ENCODE measurements at regions not wholly inside any gene's neighbourhood (a gene's known extent, or its start where the extent isn't known, plus 50 kb on each side); places are given as distances from the start of the nearest gene placed in this dataset.

- no peaks in the 10 kb centered on the region for H3K36me3 ChIP-seq (ENCODE audit: control insufficient read depth in 2 of 2, insufficient read depth in 2 of 2, low read length in 2 of 2)
- H3K9me3 ChIP-seq (ENCODE audit: control insufficient read depth in 2 of 2, low read length in 2 of 2): no peaks in the 10 kb centered on the region
- H3K4me3 ChIP-seq (ENCODE audit: low read length in 2 of 2): no peak overlapping the region
- H3K4me1 ChIP-seq (ENCODE audit: control insufficient read depth, insufficient read depth, low read length): no peaks in the 10 kb centered on the region
- H3K9ac ChIP-seq (ENCODE audit: low read length in 2 of 2): no peak overlapping the region
- H3K27ac ChIP-seq (ENCODE audit: low read length): no peak overlapping the region
- peaks cover 29 to 34% of the 10 kb centered on the region in 2 donors for H3K27me3 ChIP-seq (ENCODE audit: control insufficient read depth in 1 of 2, insufficient read depth in 2 of 2, low read length in 2 of 2)
Measured at GRCh38 chr1:47564570-47564969, 126.7 kb downstream of the FOXD2 start.

- H3K9ac ChIP-seq (ENCODE audit: low read length in 2 of 2): no peak overlapping the region
- no peak overlapping the region for H3K4me3 ChIP-seq (ENCODE audit: low read length in 2 of 2)
- H3K9me3 ChIP-seq (ENCODE audit: control insufficient read depth in 2 of 2, low read length in 2 of 2): no peaks in the 10 kb centered on the region
- H3K36me3 ChIP-seq (ENCODE audit: control insufficient read depth in 2 of 2, insufficient read depth in 2 of 2, low read length in 2 of 2): no peaks in the 10 kb centered on the region
- peaks cover 25 to 32% of the 10 kb centered on the region in 2 donors for H3K27me3 ChIP-seq (ENCODE audit: control insufficient read depth in 1 of 2, insufficient read depth in 2 of 2, low read length in 2 of 2)
- H3K27ac ChIP-seq (ENCODE audit: low read length): no peak overlapping the region
- H3K4me1 ChIP-seq (ENCODE audit: control insufficient read depth, insufficient read depth, low read length): no peaks in the 10 kb centered on the region
Measured at GRCh38 chr1:47565092-47565491, 127.2 kb downstream of the FOXD2 start.

- Histone ChIP-seq H3K36me3 (ENCODE audit: control insufficient read depth in 2 of 2, insufficient read depth in 2 of 2, low read length in 2 of 2) (no peaks in the 10 kb centered on the region), H3K9ac (ENCODE audit: low read length in 2 of 2) (no peak overlapping the region), H3K4me1 (ENCODE audit: control insufficient read depth, insufficient read depth, low read length) (no peaks in the 10 kb centered on the region), H3K27ac (ENCODE audit: low read length) (no peak overlapping the region), H3K4me3 (ENCODE audit: low read length in 2 of 2) (no peak overlapping the region), H3K27me3 (ENCODE audit: control insufficient read depth in 1 of 2, insufficient read depth in 2 of 2, low read length in 2 of 2) (peaks cover 19 to 30% of the 10 kb centered on the region in 2 donors), H3K9me3 (ENCODE audit: control insufficient read depth in 2 of 2, low read length in 2 of 2) (no peaks in the 10 kb centered on the region)
Measured at GRCh38 chr1:47565676-47566075, 127.8 kb downstream of the FOXD2 start.

- Histone ChIP-seq H3K36me3 (ENCODE audit: control insufficient read depth in 2 of 2, insufficient read depth in 2 of 2, low read length in 2 of 2) (no peaks in the 10 kb centered on the region), H3K4me3 (ENCODE audit: low read length in 2 of 2) (no peak overlapping the region), H3K4me1 (ENCODE audit: control insufficient read depth, insufficient read depth, low read length) (no peaks in the 10 kb centered on the region), H3K27me3 (ENCODE audit: control insufficient read depth in 1 of 2, insufficient read depth in 2 of 2, low read length in 2 of 2) (peaks cover 14 to 21% of the 10 kb centered on the region in 2 donors), H3K9ac (ENCODE audit: low read length in 2 of 2) (no peak overlapping the region), H3K9me3 (ENCODE audit: control insufficient read depth in 2 of 2, low read length in 2 of 2) (no peaks in the 10 kb centered on the region), H3K27ac (ENCODE audit: low read length) (no peak overlapping the region)
Measured at GRCh38 chr1:47568763-47569162, 130.9 kb downstream of the FOXD2 start.

- no peaks in the 10 kb centered on the region for H3K4me1 ChIP-seq (ENCODE audit: control insufficient read depth, insufficient read depth, low read length)
- no peak overlapping the region for H3K9ac ChIP-seq (ENCODE audit: low read length in 2 of 2)
- H3K36me3 ChIP-seq (ENCODE audit: control insufficient read depth in 2 of 2, insufficient read depth in 2 of 2, low read length in 2 of 2): no peaks in the 10 kb centered on the region
- peaks cover 14 to 21% of the 10 kb centered on the region in 2 donors for H3K27me3 ChIP-seq (ENCODE audit: control insufficient read depth in 1 of 2, insufficient read depth in 2 of 2, low read length in 2 of 2)
- H3K9me3 ChIP-seq (ENCODE audit: control insufficient read depth in 2 of 2, low read length in 2 of 2): no peaks in the 10 kb centered on the region
- H3K27ac ChIP-seq (ENCODE audit: low read length): no peak overlapping the region
- H3K4me3 ChIP-seq (ENCODE audit: low read length in 2 of 2): no peak overlapping the region
Measured at GRCh38 chr1:47569261-47569660, 131.4 kb downstream of the FOXD2 start.

GRCh38 chr1:47569681-47570470 lies 132.0 kb downstream of the FOXD2 start:
- Histone ChIP-seq H3K9ac (ENCODE audit: low read length in 2 of 2) (no peak overlapping the region), H3K27ac (ENCODE audit: low read length) (no peak overlapping the region), H3K9me3 (ENCODE audit: control insufficient read depth in 2 of 2, low read length in 2 of 2) (no peaks in the 10 kb centered on the region), H3K36me3 (ENCODE audit: control insufficient read depth in 2 of 2, insufficient read depth in 2 of 2, low read length in 2 of 2) (no peaks in the 10 kb centered on the region), H3K4me1 (ENCODE audit: control insufficient read depth, insufficient read depth, low read length) (no peaks in the 10 kb centered on the region), H3K27me3 (ENCODE audit: control insufficient read depth in 1 of 2, insufficient read depth in 2 of 2, low read length in 2 of 2) (peaks cover 14 to 24% of the 10 kb centered on the region in 2 donors), H3K4me3 (ENCODE audit: low read length in 2 of 2) (no peak overlapping the region)

GRCh38 chr1:47571161-47571560 lies 133.3 kb downstream of the FOXD2 start:
- Histone ChIP-seq H3K9ac (ENCODE audit: low read length in 2 of 2) (no peak overlapping the region), H3K4me1 (ENCODE audit: control insufficient read depth, insufficient read depth, low read length) (no peaks in the 10 kb centered on the region), H3K27ac (ENCODE audit: low read length) (no peak overlapping the region), H3K4me3 (ENCODE audit: low read length in 2 of 2) (no peak overlapping the region), H3K27me3 (ENCODE audit: control insufficient read depth in 1 of 2, insufficient read depth in 2 of 2, low read length in 2 of 2) (peaks cover 14 to 35% of the 10 kb centered on the region in 2 donors), H3K36me3 (ENCODE audit: control insufficient read depth in 2 of 2, insufficient read depth in 2 of 2, low read length in 2 of 2) (no peaks in the 10 kb centered on the region), H3K9me3 (ENCODE audit: control insufficient read depth in 2 of 2, low read length in 2 of 2) (no peaks in the 10 kb centered on the region)

- Histone ChIP-seq H3K9me3 (ENCODE audit: control insufficient read depth in 2 of 2, low read length in 2 of 2) (no peaks in the 10 kb centered on the region), H3K36me3 (ENCODE audit: control insufficient read depth in 2 of 2, insufficient read depth in 2 of 2, low read length in 2 of 2) (no peaks in the 10 kb centered on the region), H3K9ac (ENCODE audit: low read length in 2 of 2) (no peak overlapping the region), H3K27ac (ENCODE audit: low read length) (no peak overlapping the region), H3K27me3 (ENCODE audit: control insufficient read depth in 1 of 2, insufficient read depth in 2 of 2, low read length in 2 of 2) (peaks cover 14 to 34% of the 10 kb centered on the region in 2 donors), H3K4me1 (ENCODE audit: control insufficient read depth, insufficient read depth, low read length) (no peaks in the 10 kb centered on the region), H3K4me3 (ENCODE audit: low read length in 2 of 2) (no peak overlapping the region)
Measured at GRCh38 chr1:47571952-47572351, 134.1 kb downstream of the FOXD2 start.

GRCh38 chr1:47572731-47573430 lies 135.0 kb downstream of the FOXD2 start:
- Histone ChIP-seq H3K27me3 (ENCODE audit: control insufficient read depth in 1 of 2, insufficient read depth in 2 of 2, low read length in 2 of 2) (peaks cover 18 to 36% of the 10 kb centered on the region in 2 donors), H3K4me3 (ENCODE audit: low read length in 2 of 2) (no peak overlapping the region), H3K9me3 (ENCODE audit: control insufficient read depth in 2 of 2, low read length in 2 of 2) (no peaks in the 10 kb centered on the region), H3K27ac (ENCODE audit: low read length) (no peak overlapping the region), H3K4me1 (ENCODE audit: control insufficient read depth, insufficient read depth, low read length) (peaks cover 4% of the 10 kb centered on the region), H3K9ac (ENCODE audit: low read length in 2 of 2) (no peak overlapping the region), H3K36me3 (ENCODE audit: control insufficient read depth in 2 of 2, insufficient read depth in 2 of 2, low read length in 2 of 2) (no peaks in the 10 kb centered on the region)

GRCh38 chr1:47574451-47575165 lies 136.8 kb downstream of the FOXD2 start:
- H3K27me3 ChIP-seq (ENCODE audit: control insufficient read depth in 1 of 2, insufficient read depth in 2 of 2, low read length in 2 of 2): peaks cover 30 to 40% of the 10 kb centered on the region in 2 donors
- H3K27ac ChIP-seq (ENCODE audit: low read length): no peak overlapping the region
- H3K4me3 ChIP-seq (ENCODE audit: low read length in 2 of 2): no peak overlapping the region
- H3K4me1 ChIP-seq (ENCODE audit: control insufficient read depth, insufficient read depth, low read length): peaks cover 6% of the 10 kb centered on the region
- no peaks in the 10 kb centered on the region for H3K36me3 ChIP-seq (ENCODE audit: control insufficient read depth in 2 of 2, insufficient read depth in 2 of 2, low read length in 2 of 2)
- no peak overlapping the region for H3K9ac ChIP-seq (ENCODE audit: low read length in 2 of 2)
- no peaks in the 10 kb centered on the region for H3K9me3 ChIP-seq (ENCODE audit: control insufficient read depth in 2 of 2, low read length in 2 of 2)
